ENCODE measurements at regions not wholly inside any gene's neighbourhood (a gene's known extent, or its start where the extent isn't known, plus 50 kb on each side); places are given as distances from the start of the nearest gene placed in this dataset.

DNA sequence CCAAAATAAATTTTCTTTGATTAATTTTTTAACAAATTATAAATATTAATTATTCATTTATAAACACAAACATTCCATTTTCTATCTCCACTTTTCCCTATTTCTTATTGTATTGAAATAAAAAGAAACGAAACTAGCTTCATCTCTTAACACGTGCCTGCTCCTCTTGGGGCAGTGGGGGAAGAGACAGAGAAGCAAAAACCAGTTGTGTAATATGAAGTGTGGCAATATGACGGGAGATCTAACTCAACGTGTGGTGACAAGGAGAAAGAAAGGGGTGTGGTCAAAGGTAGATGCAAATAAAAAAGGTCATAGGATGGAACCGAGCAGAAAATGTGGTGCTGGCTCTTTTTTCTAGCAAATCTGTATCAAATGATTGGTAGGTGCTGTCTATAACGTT lies 106.9 kb upstream of the SLC8A1 start:
- TF ChIP-seq, protein P1, sequence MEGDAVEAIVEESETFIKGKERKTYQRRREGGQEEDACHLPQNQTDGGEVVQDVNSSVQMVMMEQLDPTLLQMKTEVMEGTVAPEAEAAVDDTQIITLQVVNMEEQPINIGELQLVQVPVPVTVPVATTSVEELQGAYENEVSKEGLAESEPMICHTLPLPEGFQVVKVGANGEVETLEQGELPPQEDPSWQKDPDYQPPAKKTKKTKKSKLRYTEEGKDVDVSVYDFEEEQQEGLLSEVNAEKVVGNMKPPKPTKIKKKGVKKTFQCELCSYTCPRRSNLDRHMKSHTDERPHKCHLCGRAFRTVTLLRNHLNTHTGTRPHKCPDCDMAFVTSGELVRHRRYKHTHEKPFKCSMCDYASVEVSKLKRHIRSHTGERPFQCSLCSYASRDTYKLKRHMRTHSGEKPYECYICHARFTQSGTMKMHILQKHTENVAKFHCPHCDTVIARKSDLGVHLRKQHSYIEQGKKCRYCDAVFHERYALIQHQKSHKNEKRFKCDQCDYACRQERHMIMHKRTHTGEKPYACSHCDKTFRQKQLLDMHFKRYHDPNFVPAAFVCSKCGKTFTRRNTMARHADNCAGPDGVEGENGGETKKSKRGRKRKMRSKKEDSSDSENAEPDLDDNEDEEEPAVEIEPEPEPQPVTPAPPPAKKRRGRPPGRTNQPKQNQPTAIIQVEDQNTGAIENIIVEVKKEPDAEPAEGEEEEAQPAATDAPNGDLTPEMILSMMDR (conservative IDR thresholded peaks at IDR 0.05) = no peak
- no peak for TF ChIP-seq ZFX (IDR thresholded peaks at IDR 0.05)

DNA sequence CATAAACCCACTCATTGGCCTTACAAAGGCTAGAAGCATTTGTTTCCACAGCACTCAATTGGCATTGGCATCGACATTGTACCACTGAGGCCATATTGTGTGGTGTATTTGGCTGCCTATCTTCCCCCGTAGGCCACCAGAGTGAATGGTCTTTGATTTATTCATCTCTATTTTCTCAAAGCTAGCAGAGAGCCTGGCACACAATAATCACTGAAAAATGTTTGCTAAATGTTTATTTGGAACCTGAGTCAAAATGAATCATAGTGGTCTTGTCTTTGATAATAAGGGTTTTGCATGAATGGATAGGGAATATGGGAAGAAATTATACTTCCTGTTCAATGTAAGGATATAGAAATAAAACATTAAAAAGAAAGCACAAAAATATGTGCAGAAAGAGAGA lies 107.3 kb upstream of the SLC8A1 start:
- H3K27ac ChIP-seq = no peak overlapping the region
- TF ChIP-seq, protein P1 (conservative IDR thresholded peaks at IDR 0.05) = no peak
- no peak for TF ChIP-seq ZFX (IDR thresholded peaks at IDR 0.05)

More for the DNA sequence above, 106.9 kb upstream of the SLC8A1 start:
- no peak overlapping the region for H3K27ac ChIP-seq

DNA sequence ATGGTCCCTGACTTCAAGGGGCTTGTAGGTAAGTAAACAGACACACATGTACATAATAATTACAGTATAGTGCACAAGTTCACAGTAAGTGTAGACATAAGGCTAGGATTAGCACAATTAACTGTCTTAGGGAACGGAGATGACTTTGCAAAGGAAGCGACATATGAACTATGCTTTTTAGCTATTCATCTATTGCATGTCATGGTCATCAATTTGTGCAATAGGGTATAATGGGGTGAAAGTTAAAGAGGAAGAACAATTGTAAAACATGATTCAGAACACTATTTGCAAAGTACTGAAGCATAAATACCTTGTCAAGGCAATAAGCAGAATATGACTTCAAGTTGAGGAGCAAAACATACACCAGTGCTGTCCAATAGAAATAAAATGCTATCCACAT lies 112.3 kb upstream of the SLC8A1 start:
- no peak for TF ChIP-seq ZFX (IDR thresholded peaks at IDR 0.05)
- TF ChIP-seq, protein P1 (conservative IDR thresholded peaks at IDR 0.05) = no peak
- H3K27ac ChIP-seq = no peak overlapping the region

DNA sequence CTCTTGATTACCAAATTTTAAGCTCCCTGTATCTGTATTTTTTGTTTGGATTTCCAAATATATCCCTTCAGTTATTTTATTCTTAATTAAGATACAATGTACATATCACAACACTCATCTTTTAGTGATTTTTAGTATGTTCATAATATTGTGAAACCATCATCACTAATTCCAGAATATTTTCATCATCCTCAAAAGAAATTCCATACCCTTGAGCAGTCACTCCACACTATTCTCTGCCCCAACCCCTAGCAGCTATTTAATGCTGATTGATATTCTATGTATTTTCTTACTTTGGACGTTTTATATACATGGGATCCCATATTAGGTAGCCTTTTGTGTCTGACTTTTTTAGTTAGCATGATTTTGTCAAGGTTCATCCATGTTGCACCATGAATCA lies 127.4 kb upstream of the SLC8A1 start:
- TF ChIP-seq, protein P1 (conservative IDR thresholded peaks at IDR 0.05) = no peak
- no peak for TF ChIP-seq ZFX (IDR thresholded peaks at IDR 0.05)
- H3K27ac ChIP-seq = no peak overlapping the region

DNA sequence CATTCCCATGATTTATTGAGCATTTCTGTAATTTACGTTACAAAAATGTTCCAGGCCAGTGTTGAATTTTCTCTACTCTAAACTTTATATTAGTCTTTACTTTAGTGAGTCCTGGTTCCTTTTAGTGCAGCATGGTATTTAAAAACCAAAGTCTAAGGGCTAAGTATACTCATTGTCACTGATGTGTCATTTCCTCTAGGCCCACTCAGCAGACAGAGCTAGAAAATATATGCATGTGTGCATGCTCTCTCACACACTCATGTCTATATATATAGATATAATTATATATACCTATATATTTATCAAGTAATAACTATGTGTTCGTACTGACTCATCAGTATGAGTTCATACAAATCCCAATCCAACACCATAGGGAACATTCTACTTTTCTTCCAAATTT lies 132.5 kb upstream of the SLC8A1 start:
- H3K27ac ChIP-seq = no peak overlapping the region
- no peak for TF ChIP-seq ZFX (IDR thresholded peaks at IDR 0.05)
- TF ChIP-seq, protein P1 (conservative IDR thresholded peaks at IDR 0.05) = no peak

DNA sequence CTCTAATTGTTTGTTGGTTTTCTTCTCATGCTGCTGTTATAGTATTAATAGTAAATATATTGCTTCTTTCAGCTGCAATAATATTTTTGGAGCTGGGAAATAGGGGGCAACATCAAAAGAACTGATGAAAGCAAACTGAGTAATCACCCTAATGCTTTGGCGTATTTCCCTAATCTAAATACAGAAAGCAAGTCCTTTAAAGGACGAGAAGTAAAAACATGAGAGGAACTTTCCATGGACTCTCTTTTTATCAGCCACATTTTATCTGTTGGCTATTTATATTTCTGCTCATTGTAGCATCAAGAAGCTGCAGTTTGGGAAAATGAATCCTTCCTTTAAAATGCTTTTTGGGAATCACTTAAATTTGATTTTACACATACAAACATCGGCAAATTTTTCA lies 139.9 kb upstream of the SLC8A1 start:
- TF ChIP-seq, protein P1 (conservative IDR thresholded peaks at IDR 0.05) = no peak
- TF ChIP-seq ZFX (IDR thresholded peaks at IDR 0.05) = no peak
- H3K27ac ChIP-seq = no peak overlapping the region

DNA sequence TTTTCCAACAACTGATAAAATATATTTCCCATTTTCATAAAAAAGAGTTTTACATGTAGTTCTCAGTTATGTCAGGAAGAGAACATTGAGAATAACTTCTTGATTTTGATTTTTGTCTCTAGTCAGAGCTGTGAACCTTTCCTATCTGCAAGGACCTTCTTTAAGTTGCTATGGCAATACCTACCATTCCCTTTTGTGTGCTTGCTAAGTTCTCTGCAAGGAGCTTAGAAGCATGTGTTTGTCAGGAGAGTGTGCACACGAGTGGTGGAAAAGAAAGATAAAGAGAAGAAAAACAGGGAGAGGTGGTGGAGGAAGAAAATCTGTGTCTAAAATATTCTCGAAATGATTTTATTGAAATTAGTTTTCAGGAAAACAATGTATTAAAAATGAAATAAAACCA lies 140.3 kb upstream of the SLC8A1 start:
- no peak for TF ChIP-seq ZFX (IDR thresholded peaks at IDR 0.05)
- TF ChIP-seq, protein P1 (conservative IDR thresholded peaks at IDR 0.05) = no peak
- H3K27ac ChIP-seq = no peak overlapping the region
